DOHH2 (cell line): ENCODE measurements at regions not wholly inside any gene's neighbourhood (a gene's known extent, or its start where the extent isn't known, plus 50 kb on each side); places are given as distances from the start of the nearest gene placed in this dataset.

ENCODE experiments used
- EZH2phosphoT487 ChIP-seq: fragments of 200-600 bp; sonication (generic); IDR thresholded peaks from 2 replicates; pipeline ENCODE4 v1.6.1; 2017; ENCODE audit warnings: borderline replicate concordance, mild to moderate bottlenecking, antibody characterized with exemption, low read length, moderate library complexity, mixed read lengths
- TF ChIP-seq, protein P1 (sequence below): fragments of 200-600 bp; sonication (generic); IDR thresholded peaks from one replicate; pipeline ENCODE4 v1.5.1; 2014; ENCODE audit warnings: antibody characterized with exemption, mild to moderate bottlenecking, low read depth, low read length; ENCODE audit not compliant: poor library complexity, severe bottlenecking

DNA sequence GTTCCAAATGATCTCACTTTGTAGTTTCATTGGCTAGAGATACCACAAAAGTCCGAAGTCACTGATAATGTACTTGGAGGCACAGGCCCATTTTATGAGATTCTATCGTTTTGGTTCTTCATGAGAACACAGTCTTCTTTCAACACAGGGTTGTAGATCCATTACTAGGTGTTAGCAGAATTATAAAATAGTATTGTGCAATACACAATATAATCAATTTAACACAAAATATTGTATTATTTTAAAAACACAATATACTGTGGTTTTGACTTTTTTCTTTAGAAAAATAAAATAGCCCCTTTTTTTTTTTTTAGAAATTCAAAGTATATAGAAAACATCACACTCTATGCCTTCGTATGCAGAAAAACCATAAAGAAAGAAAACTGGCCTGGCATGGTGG is 138.6 kb upstream of the TSC22D2 start:
- TF ChIP-seq, protein P1, sequence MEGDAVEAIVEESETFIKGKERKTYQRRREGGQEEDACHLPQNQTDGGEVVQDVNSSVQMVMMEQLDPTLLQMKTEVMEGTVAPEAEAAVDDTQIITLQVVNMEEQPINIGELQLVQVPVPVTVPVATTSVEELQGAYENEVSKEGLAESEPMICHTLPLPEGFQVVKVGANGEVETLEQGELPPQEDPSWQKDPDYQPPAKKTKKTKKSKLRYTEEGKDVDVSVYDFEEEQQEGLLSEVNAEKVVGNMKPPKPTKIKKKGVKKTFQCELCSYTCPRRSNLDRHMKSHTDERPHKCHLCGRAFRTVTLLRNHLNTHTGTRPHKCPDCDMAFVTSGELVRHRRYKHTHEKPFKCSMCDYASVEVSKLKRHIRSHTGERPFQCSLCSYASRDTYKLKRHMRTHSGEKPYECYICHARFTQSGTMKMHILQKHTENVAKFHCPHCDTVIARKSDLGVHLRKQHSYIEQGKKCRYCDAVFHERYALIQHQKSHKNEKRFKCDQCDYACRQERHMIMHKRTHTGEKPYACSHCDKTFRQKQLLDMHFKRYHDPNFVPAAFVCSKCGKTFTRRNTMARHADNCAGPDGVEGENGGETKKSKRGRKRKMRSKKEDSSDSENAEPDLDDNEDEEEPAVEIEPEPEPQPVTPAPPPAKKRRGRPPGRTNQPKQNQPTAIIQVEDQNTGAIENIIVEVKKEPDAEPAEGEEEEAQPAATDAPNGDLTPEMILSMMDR, result no peak
- TF ChIP-seq EZH2phosphoT487, result no peak
